ENCODE measurements at regions not wholly inside any gene's neighbourhood (a gene's known extent, or its start where the extent isn't known, plus 50 kb on each side); places are given as distances from the start of the nearest gene placed in this dataset.
"Not testable (repeated sequence)": the region's sequence is repeated elsewhere in the genome, so short reads cannot be mapped to it uniquely, and the experiment has no call there.

DNA sequence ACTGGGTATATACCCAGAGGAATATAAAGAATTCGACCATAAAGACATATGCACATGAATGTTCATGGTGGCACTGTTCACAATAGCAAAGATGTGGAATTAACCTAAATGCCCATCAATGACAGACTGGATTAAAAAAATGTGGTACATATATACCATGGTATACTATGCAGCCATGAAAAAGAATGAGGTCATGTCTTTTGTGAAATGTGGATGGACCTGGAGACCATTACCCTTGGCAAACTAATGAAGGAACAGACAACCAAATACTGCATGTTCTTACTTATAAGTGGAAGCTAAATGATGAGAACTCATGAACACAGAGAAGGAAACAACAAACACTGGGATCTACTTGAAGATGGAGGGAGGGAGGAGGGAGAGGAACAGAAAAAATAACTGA lies 186.7 kb upstream of the SSTR4 start:
- no peak for TF ChIP-seq CTCF (IDR thresholded peaks at IDR 0.05; ENCODE audit: low read depth, low read length)
- H3K27me3 ChIP-seq (ENCODE audit: insufficient read depth, low read depth, severe bottlenecking) = peaks cover 23% of the 10 kb centered on the region
- DNase-seq = no peak
- no peaks in the 10 kb centered on the region for H3K9me3 ChIP-seq (ENCODE audit: severe bottlenecking)
- no peaks in the 10 kb centered on the region for H3K36me3 ChIP-seq
- no peak overlapping the region for H3K4me3 ChIP-seq (ENCODE audit: low read depth, low read length)
- H3K27ac ChIP-seq = no peak overlapping the region

DNA sequence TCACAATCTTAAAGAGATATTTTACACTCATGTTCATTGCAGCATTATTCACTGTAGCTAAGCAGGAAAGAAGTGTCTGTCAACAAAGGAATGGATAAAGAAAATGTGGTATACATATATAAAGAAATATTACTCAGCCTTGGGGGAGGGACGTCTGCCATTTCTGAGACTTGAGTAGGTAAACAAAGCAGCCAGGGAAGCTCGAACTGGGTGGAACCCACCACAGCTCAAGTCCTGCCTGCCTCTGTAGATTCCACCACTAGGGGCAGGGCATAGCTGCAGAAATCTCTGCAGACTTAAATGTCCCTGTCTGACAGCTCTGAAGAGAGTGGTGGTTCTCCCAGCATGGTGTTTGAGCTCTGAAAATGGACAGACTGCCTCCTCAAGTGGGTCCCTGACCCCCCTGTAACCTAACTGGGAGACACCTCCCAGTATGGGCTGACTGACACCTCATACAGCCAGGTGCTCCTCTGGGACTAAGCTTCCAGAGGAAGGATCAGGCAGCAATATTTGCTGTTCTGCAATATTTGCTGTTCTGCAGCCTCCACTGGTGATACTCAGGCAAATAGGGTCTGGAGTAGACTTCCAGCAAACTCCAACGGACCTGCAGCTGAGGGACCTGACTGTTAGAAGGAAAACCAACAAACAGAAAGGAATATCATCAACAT lies 183.3 kb upstream of the SSTR4 start:
- DNase-seq = peak; percentile 25
- H3K9me3 ChIP-seq (ENCODE audit: severe bottlenecking); H3K27me3 ChIP-seq (ENCODE audit: insufficient read depth, low read depth, severe bottlenecking); H3K27ac ChIP-seq; H3K4me3 ChIP-seq (ENCODE audit: low read depth, low read length); H3K36me3 ChIP-seq: not testable (repeated sequence)
- peak; percentile 71 for TF ChIP-seq CTCF (IDR thresholded peaks at IDR 0.05; ENCODE audit: low read depth, low read length)

DNA sequence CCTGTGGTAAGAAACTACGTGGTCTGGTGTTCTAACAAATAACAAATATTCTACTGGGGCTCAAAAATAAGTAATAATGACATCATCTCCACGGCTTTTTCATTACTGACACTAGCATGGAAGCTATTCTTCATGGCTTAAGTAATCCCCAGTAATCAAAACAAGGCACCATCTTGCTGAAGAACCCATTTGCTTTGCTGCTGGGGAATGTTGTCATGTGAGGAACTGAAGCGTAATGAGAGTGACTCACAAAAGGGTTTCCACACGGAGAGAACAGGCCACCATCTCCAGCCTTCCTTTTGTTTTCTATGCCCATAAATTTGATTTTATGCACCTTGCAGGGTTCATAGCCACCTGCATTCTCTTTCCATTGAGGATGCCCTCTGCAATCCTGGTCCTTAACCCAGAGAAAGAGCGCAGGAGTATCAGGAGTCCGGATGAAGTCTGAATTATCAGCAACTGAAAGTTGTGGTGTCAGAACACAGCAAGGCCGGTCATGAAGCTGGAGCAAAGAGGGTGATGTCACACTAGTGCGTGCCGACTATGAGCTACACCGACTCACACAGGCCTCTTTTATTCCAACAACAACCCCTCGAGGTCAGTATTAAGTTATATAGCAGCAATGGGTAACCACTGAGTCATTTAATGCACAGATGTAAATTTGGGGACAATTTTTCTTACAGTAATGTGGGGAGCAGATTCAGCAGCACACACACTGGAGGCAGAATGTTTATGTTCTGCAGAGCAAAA lies 173.7 kb upstream of the SSTR4 start:
- Histone ChIP-seq H3K27ac (no peak overlapping the region), H3K9me3 (ENCODE audit: severe bottlenecking) (no peaks in the 10 kb centered on the region), H3K27me3 (ENCODE audit: insufficient read depth, low read depth, severe bottlenecking) (peaks cover 53% of the 10 kb centered on the region), H3K4me3 (ENCODE audit: low read depth, low read length) (no peak overlapping the region), H3K36me3 (no peaks in the 10 kb centered on the region)
- no peak for DNase-seq
- no peak for TF ChIP-seq CTCF (IDR thresholded peaks at IDR 0.05; ENCODE audit: low read depth, low read length)

DNA sequence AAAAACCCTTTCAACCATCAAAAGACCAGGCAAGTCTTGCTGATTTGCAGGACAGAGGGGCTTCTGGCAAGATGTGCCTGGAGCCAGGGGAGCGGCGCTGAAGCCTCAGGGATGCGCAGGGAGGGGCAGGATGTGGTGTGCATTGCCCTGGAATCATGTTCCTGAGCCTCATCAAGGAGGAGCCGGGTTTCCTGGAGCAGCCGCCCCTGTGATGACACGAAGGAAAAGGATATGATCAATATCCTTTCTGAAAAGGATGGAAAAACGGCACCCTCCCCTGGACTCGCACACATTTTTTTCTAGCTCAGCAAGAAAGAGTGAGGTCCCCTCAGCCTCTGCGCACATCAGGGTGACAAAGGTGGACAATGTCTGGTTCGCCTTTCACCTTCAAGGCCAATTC lies 173.1 kb upstream of the SSTR4 start:
- H3K9me3 ChIP-seq (ENCODE audit: severe bottlenecking) = no peaks in the 10 kb centered on the region
- no peak overlapping the region for H3K27ac ChIP-seq
- H3K4me3 ChIP-seq (ENCODE audit: low read depth, low read length) = no peak overlapping the region
- peaks cover 56% of the 10 kb centered on the region for H3K27me3 ChIP-seq (ENCODE audit: insufficient read depth, low read depth, severe bottlenecking)
- no peak for TF ChIP-seq CTCF (IDR thresholded peaks at IDR 0.05; ENCODE audit: low read depth, low read length)
- no peak for DNase-seq
- H3K36me3 ChIP-seq = no peaks in the 10 kb centered on the region

- no peaks in the 10 kb centered on the region for H3K9me3 ChIP-seq (ENCODE audit: severe bottlenecking)
- no peak overlapping the region for H3K4me3 ChIP-seq (ENCODE audit: low read depth, low read length)
- no peak overlapping the region for H3K27ac ChIP-seq
- H3K36me3 ChIP-seq = no peaks in the 10 kb centered on the region
- TF ChIP-seq CTCF (IDR thresholded peaks at IDR 0.05; ENCODE audit: low read depth, low read length) = no peak
- peaks cover 64% of the 10 kb centered on the region for H3K27me3 ChIP-seq (ENCODE audit: insufficient read depth, low read depth, severe bottlenecking)
- DNase-seq = no peak
These were observed 172.4 kb upstream of the SSTR4 start for GRCh38 chr20:22862671-22863230.

All from WERI-Rb-1 (cell line).